Thyroid gland (tissue), 4 donors: ENCODE measurements at regions not wholly inside any gene's neighbourhood (a gene's known extent, or its start where the extent isn't known, plus 50 kb on each side); places are given as distances from the start of the nearest gene placed in this dataset.

Experiments used
- POLR2A ChIP-seq, 2 donors: fragments of 450-650 bp; IDR thresholded peaks; one replicate each; pipeline ENCODE4 v1.6.1; 2017; ENCODE audit warnings: antibody characterized with exemption in 2 of 2, mild to moderate bottlenecking in 2 of 2, moderate library complexity in 1 of 2
- TF ChIP-seq, protein P1 (sequence below), 6 experiments: fragments of 200-600 bp in 3 of 6; fragments of 450-650 bp in 3 of 6; sonication (generic) in 3 of 6; IDR thresholded peaks; one replicate each; pipeline ENCODE4 v1.5.1; 2016 to 2019; ENCODE audit warnings: antibody characterized with exemption in 6 of 6, mild to moderate bottlenecking in 2 of 6, inconsistent platforms in 1 of 6, moderate library complexity in 1 of 6

GRCh38 chr2:55116598-55116964 lies 66.3 kb upstream of the RTN4 start:
- TF ChIP-seq, protein P1, sequence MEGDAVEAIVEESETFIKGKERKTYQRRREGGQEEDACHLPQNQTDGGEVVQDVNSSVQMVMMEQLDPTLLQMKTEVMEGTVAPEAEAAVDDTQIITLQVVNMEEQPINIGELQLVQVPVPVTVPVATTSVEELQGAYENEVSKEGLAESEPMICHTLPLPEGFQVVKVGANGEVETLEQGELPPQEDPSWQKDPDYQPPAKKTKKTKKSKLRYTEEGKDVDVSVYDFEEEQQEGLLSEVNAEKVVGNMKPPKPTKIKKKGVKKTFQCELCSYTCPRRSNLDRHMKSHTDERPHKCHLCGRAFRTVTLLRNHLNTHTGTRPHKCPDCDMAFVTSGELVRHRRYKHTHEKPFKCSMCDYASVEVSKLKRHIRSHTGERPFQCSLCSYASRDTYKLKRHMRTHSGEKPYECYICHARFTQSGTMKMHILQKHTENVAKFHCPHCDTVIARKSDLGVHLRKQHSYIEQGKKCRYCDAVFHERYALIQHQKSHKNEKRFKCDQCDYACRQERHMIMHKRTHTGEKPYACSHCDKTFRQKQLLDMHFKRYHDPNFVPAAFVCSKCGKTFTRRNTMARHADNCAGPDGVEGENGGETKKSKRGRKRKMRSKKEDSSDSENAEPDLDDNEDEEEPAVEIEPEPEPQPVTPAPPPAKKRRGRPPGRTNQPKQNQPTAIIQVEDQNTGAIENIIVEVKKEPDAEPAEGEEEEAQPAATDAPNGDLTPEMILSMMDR (IDR thresholded peaks at IDR 0.05), result no peak
- no peak for TF ChIP-seq POLR2A (IDR thresholded peaks at IDR 0.05)
